ENCODE measurements at regions not wholly inside any gene's neighbourhood (a gene's known extent, or its start where the extent isn't known, plus 50 kb on each side); places are given as distances from the start of the nearest gene placed in this dataset.

DNA sequence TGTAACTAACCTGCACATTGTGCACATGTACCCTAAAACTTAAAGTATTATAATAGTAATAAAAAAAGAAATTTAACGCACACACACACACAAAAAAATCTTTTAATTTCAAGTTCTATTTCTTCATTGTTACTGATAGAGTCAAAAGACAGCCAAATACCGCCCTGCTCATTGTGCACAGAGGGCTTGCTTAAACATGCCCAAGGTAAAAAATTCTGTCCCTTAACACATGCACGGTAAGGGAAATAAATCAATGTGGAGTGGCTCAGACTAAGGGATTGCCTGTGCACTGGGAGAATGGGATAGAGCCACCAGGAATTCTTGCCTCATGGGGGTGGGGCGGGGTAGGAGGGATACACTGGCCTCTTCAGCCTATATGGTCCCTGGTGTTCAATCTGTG is 468.0 kb downstream of the NUP35 start:
- TF ChIP-seq, protein P1, sequence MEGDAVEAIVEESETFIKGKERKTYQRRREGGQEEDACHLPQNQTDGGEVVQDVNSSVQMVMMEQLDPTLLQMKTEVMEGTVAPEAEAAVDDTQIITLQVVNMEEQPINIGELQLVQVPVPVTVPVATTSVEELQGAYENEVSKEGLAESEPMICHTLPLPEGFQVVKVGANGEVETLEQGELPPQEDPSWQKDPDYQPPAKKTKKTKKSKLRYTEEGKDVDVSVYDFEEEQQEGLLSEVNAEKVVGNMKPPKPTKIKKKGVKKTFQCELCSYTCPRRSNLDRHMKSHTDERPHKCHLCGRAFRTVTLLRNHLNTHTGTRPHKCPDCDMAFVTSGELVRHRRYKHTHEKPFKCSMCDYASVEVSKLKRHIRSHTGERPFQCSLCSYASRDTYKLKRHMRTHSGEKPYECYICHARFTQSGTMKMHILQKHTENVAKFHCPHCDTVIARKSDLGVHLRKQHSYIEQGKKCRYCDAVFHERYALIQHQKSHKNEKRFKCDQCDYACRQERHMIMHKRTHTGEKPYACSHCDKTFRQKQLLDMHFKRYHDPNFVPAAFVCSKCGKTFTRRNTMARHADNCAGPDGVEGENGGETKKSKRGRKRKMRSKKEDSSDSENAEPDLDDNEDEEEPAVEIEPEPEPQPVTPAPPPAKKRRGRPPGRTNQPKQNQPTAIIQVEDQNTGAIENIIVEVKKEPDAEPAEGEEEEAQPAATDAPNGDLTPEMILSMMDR (IDR thresholded peaks at IDR 0.05; ENCODE audit: low read length): no peak
- no peak for TF ChIP-seq EZH2 (IDR thresholded peaks at IDR 0.05; ENCODE audit: borderline replicate concordance, low read length)

All from OCI-LY1 (cell line).